NCI-H82 treated with DMSO at 0.1 percent for 48 hours (cell line): ENCODE measurements at regions not wholly inside any gene's neighbourhood (a gene's known extent, or its start where the extent isn't known, plus 50 kb on each side); places are given as distances from the start of the nearest gene placed in this dataset.

Experiments used
- DNase-seq: peaks from one replicate; lab custom pipeline; 2025; ENCODE audit not compliant: unreplicated experiment; lab: John Stamatoyannopoulos, UW

GRCh38 chr3:117486719-117487716 lies 777.4 kb downstream of the TUSC7 start:
- no peak for DNase-seq

- DNase-seq: no peak
Observed at GRCh38 chr3:117488983-117489382, 779.4 kb downstream of the TUSC7 start.

GRCh38 chr3:117489663-117490079 lies 780.1 kb downstream of the TUSC7 start:
- DNase-seq: no peak

GRCh38 chr3:117490716-117491115 lies 781.1 kb downstream of the TUSC7 start:
- no peak for DNase-seq

GRCh38 chr3:117495620-117496019 lies 786.0 kb downstream of the TUSC7 start:
- no peak for DNase-seq

GRCh38 chr3:117499189-117499870 lies 789.8 kb downstream of the TUSC7 start:
- no peak for DNase-seq

- DNase-seq: no peak
Observed at GRCh38 chr3:117507958-117508357, 798.4 kb downstream of the TUSC7 start.

- no peak for DNase-seq
Observed at GRCh38 chr3:117509858-117510257, 800.3 kb downstream of the TUSC7 start.

GRCh38 chr3:117510396-117510795 lies 800.8 kb downstream of the TUSC7 start:
- no peak for DNase-seq

GRCh38 chr3:117512975-117513374 lies 803.4 kb downstream of the TUSC7 start:
- no peak for DNase-seq

- DNase-seq: no peak
Observed at GRCh38 chr3:117515309-117515708, 805.7 kb downstream of the TUSC7 start.

GRCh38 chr3:117518364-117518763 lies 808.8 kb downstream of the TUSC7 start:
- DNase-seq: no peak

GRCh38 chr3:117519776-117520175 lies 810.2 kb downstream of the TUSC7 start:
- DNase-seq: no peak

GRCh38 chr3:117520582-117520981 lies 811.0 kb downstream of the TUSC7 start:
- DNase-seq: no peak

- DNase-seq: no peak
Observed at GRCh38 chr3:117523418-117523817, 813.8 kb downstream of the TUSC7 start.

GRCh38 chr3:117524890-117525289 lies 815.3 kb downstream of the TUSC7 start:
- DNase-seq: no peak

GRCh38 chr3:117526470-117527079 lies 817.0 kb downstream of the TUSC7 start:
- DNase-seq: no peak

GRCh38 chr3:117527346-117527745 lies 817.8 kb downstream of the TUSC7 start:
- DNase-seq: no peak

GRCh38 chr3:117528688-117529087 lies 819.1 kb downstream of the TUSC7 start:
- DNase-seq: no peak

GRCh38 chr3:117531078-117531767 lies 821.6 kb downstream of the TUSC7 start:
- no peak for DNase-seq

- no peak for DNase-seq
Observed at GRCh38 chr3:117532268-117532667, 822.7 kb downstream of the TUSC7 start.
